Activated CD4-positive, alpha-beta T cell treated with anti-CD3 and anti-CD28 coated beads, Interleukin-2, amount 50 U/mL, for 24 hours (primary cell): ENCODE measurements at regions not wholly inside any gene's neighbourhood (a gene's known extent, or its start where the extent isn't known, plus 50 kb on each side); places are given as distances from the start of the nearest gene placed in this dataset.

Source experiments
- DNase-seq, 2 donors: peaks; one replicate each; pipeline ENCODE4 v3.0.0-alpha.2; 2020; ENCODE audit warnings: low read depth in 1 of 2, low spot score in 1 of 2

DNA sequence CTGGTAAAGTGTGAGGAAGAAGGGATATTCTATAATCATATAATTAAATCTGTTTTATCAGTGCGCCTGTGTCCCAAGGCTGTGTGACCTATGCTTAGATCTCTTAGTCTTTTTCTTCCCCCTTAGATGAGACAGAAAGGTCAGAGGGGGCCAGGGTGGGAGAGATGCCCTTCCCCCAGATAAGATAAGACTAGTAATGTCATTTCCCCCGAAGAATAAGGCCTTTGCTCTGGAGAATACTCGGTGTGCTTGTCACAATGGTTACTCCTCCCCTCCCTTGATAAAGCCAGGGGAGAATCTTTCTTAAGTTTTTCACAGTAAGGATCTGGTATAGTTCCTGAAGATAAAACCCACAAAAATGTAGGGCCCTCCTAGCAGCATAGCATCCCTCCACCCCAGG, 1041.8 kb downstream of the SORCS3 start:
- DNase-seq = no peak

DNA sequence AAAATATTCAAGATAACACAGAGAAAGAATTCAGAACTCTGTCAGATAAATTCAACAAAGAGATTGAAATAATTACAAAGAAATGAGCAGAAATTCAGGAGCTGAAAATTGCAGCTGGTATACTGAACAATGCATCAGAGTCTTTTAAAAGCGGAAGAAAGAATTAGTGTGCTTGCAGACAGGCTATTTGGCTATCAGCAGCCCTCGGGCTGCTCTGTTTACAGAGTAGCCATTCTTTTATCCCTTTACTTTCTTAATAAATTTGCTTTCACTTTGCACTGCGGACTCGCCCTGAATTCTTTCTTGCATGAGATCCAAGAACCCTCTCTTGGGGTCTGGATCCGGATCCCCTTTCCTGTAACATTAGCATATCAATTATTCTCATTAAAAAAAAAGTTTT, 1040.0 kb downstream of the SORCS3 start:
- DNase-seq = no peak

DNA sequence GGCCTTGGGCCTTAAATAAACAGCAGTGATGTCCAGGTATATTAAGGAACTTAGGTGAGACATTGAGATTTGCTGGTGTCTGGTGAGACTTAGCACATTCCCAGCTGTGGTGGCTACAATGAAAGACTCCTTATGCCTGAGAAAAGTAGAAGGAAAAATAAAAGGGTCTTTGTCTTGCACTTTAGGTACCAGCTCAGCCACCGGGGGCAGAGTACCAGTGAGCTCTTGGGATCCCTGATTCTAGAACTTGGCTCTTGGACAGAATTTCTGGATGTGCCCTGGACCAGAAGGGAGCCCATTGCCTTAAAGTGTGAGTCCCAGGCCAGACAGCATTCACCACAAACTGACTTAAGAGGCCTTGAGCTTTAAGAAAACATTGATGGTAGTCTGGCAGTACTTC, 1038.7 kb downstream of the SORCS3 start:
- no peak for DNase-seq

DNA sequence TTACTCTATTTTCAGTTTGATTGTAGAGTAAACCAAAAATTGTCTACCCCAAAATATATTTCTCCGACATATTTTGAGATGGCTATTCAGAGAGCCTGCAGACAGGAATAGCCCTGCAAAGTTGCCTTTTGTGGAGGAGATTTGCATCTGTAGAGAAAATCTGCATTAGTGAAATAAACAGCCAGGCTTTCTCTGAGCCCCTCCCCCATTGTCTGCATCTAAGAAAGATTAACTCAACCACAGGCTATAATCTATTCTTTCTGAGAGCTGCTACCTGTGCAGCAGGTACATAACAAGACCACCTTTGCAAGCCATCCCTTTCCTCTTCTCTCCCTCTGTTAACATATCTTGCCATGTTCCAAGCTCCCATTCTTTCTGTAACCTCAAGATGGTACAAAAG, 1034.2 kb downstream of the SORCS3 start:
- DNase-seq = no peak

DNA sequence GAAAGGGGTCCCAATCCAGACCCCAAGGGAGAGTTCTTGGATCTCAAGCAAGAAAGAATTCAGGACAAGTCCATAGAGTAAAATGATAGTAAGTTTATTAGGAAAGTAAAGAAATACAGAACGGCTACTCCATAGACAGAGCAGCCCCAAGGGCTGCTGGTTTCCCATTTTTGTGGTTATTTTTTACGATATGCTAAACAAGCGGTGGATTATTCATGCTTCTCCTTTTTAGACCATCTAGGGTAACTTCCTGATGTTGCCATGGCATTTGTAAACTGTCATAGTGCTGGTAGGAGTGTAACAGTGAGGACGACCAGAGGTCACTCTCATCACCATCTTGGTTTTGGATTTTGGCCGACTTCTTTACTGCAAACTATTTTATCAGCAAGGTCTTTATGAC, 1033.4 kb downstream of the SORCS3 start:
- no peak for DNase-seq

DNA sequence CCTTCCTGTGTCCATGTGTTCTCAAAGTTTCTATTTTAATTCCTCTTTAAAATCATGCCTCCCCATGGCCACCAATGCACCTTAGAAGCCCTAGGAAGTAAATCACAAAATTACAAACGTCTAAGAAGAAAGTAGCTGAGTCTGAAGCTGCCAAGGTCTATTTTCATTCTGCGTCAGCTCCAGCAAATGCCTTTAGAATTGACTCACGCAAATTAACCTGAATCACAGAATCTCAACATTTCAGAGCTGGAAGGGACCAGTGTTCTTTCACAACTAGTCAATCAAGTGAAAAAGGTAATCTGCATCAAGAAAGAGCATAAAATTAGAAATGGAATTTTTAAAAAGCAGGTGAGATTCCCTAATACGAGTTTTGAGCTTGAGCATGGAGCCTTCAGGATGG, 1017.6 kb downstream of the SORCS3 start:
- DNase-seq = no peak

DNA sequence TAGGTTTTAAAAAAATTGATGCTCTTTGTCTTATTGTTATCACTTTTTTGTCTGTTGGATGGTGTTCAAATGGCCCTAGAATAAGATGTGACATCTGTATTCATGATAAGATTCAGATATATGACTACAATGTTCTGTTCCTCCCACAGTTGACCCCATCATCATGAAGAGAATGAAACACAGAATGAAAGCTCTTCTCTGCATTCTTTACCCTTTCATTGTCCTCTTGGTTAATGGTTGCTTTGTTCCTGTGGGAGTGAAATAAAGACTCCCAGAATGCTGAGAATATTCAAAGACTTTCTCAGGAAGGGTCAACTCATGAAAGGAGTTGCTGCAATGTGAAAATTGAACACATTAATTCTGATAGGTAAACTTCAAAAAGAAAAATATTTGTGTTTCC, 1015.8 kb downstream of the SORCS3 start:
- DNase-seq = no peak

DNA sequence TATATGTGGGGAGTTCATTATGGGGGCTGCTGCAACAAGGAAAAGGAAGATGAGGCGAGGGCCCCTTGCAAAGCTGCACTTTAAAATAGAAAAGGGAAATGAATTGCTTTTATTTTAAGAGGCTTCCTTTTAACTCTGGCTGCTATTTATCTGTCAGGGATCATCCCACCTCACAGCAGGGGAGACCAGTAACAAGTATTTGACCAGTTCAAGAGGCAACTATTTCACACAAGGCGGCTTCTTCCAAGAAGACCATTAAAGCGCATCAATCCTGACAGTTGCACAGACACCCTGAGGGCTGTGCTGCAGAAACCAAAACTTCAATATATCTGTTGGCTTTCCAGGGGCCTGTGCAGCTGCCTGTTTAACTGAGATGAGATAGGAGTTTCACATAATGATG, 1009.2 kb downstream of the SORCS3 start:
- DNase-seq = no peak

DNA sequence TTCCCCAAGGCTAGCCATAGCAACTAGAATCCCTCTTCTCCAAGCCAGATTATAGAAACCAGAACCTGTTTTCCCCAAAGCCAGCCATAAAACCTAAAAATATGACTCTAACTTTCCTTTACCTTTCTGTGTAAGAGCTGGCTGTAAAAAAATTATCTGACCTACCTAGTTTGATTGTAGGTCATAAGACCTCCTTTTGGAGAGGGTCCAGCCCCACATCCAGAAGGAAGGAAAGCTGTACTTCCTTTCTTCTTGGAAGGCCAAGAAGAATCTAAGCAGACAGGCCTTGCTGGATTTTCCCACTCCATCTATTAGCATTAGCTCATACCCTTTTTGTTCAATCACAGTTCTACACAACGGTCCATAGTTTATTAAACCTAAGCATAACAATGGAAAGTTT, 1006.3 kb downstream of the SORCS3 start:
- no peak for DNase-seq

DNA sequence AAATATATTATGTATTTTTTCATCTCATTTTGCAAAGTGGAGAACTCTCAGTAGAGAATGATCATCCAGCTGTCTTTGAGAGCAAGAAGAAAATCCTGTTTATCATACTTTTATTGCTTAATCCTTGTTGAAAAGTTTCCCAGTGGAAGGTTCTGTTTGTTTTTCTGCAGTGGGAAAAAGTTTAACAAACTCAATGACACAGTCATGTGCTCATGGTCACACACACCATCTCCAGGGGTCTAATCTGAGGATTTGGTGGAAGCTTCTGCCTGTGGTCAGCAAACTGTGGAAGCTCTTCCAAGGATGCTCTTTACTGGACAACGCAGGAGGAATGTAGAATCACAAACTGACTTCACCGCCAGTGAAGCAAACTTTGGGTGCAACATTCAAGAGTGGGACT, 1003.9 kb downstream of the SORCS3 start:
- DNase-seq = no peak

DNA sequence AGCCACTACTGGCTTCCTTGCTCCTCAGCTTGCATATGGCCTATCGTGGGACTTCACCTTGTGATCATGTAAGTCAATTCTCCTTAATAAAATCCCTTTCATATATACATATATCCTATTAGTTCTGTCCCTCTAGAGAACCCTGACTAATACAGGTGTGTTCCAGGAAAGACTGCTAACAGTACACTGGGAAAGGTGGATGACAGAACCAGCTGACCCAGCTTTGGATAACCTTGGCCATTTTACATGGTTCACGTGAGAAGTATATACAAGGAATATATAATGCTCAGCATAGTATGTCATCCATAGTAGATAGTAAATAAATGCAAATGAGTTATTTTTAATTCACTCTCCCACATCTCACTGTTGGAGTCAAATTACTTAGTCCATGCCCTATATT, 1003.5 kb downstream of the SORCS3 start:
- DNase-seq = no peak

DNA sequence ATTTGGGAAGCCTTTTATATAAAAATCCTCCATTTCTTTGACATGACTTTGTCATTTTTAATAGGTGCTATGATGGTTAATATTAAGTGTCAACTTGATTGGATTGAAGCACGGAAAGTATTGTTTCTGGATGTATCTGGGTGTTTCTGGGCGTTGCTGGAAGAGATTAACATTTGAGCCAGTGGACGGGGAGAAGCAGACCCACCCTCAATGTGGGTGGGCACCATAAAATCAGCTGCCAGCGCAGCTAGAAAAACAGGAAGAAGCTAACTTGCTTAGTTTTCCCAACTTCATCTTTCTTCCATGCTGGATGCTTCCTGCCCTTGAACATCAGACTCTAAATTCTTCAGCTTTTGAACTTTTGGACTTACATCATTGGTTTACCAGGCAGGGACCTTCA, 1003.0 kb downstream of the SORCS3 start:
- no peak for DNase-seq

DNA sequence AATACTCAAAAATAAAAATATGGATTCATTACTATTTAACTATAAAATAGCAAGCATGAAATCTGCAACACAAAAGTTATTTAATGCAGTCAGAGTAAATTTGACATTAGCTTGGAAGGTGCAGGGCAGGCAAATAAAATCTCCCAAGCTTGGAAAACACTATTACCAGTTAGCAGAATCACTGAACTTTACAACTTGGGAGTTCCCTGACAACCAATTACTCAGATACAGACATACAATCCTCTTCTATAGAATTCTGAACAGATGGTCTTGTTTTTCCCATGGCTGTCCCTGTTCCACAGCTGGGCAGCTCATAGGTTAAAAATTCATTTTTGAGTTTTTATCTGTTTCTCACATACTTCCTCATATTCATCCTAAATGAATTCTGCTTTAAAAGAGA, 1002.6 kb downstream of the SORCS3 start:
- DNase-seq = no peak

DNA sequence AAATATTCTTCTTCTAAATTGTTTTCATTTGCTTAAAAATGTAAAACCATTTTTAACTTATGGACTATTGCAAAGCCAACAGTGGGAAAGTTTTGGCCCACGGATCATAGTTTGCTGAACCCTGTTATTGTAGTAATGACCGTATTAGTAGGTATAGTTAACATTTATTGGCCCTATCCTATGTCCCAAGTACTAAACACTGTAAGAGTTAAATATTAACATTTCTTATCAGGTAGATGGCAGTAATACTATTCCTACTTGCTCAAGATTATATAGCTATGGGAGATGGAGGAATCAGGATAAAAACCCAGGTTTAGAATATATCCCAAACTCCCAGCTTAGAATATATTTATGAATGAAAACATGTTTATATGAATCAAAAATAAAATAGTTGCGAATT, 993.2 kb downstream of the SORCS3 start:
- no peak for DNase-seq

DNA sequence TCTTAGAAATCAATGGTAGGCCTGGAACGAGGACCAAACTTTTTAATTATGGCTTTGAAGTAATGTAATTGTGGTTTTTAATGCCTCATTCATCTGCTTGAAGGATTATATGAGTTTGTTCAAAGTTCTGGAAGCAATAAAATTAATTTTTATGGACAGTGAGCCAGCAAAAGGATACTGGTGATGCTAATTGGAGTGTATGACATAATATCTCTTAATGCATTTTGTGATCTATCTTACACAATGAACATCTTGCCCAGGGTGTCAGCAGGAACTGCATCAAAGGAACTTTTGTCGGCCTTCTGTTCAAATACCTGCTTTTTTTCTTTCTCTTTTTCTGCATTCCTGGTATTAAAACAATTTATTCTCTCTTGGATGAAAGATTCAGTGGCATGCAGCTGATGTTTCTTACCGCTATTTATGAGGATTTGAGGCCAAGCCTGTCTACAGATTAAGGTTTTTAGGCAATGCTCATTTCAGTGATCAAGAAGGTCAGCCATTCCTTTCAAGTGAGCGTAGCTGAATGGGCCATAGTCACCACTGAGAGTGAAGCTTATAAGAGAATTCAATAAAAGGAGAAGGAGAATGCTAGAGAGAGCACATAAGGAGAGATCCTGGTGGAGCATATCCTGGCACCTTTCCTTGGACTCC, 974.8 kb downstream of the SORCS3 start:
- no peak for DNase-seq

DNA sequence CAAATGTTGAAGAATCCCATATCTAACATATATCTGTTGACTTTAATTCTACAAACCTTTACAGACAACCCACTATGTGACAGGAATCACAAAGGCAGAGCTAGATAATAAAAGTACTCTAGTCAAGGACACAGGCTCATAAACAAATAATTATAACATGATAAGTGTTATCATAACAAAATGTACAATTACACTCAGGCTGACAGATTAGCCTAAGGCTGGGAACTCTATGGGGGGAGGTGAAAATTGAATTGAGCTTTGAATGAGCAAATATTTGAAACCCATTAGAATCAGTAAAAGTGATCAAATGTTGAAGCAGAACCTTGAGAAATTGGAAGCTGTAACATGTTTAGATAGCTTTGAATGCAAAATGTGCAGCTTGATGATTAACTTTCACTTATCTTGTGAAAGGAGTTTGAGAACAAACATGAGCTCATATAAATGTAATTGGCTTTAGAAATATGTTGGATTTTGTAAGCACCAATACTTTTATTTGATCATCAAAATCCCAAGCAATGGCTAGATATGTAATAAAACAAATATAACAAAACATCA, 970.2 kb downstream of the SORCS3 start:
- no peak for DNase-seq

DNA sequence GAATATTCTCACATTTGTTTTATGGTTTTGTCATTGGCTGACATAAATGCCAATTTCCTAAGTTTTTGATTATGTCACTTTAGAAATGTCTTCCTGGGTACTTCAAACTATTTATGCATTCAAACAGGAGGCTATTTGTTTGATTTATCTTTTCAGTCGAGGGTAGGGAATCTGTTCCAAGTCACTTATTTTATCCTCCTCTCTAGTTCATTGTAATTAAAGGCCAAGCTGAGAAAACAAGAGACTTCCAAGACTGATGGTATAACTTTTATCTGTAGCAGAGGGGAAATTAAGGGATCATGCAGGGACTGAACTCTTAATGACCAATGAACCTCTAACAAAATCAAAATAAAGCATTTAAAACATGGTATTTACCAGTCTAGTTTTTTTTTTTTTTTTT, 968.4 kb downstream of the SORCS3 start:
- no peak for DNase-seq

DNA sequence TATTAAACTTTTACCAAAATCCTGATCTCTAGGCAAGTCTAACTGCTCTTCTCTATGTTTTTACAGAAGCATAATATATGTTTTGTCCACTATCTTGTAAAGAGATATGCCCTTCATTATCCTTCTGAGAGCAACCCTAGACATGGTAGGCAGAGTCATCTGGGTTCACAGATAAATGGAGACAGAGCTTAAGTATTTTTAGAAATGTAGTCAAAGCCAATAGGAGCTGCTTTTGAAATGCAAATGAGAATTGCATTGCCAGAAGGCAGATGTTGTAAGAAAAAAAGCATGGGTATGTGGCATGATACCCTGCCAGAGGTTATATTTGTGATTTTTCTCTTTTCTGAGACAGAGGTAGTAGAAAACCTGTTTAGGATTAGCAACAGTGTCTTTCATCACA, 964.8 kb downstream of the SORCS3 start:
- DNase-seq = no peak

DNA sequence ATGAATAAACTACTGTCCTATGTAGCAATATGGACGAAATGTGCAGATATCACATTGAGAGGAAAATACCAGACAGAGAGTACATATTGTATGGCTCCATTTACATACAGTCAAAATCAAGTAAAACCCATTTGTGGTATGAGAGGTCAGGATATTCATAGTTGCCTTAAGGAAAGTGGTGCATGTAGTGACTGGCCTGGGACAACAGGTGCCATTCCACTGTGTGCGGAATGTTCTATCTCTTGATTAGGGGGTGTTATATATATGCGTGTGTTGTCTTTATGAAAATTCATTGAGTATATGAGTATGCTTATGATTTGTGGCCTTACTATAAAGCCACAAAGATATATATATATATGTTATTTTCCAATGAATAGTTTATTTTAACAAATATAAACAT, 964.0 kb downstream of the SORCS3 start:
- DNase-seq = no peak

DNA sequence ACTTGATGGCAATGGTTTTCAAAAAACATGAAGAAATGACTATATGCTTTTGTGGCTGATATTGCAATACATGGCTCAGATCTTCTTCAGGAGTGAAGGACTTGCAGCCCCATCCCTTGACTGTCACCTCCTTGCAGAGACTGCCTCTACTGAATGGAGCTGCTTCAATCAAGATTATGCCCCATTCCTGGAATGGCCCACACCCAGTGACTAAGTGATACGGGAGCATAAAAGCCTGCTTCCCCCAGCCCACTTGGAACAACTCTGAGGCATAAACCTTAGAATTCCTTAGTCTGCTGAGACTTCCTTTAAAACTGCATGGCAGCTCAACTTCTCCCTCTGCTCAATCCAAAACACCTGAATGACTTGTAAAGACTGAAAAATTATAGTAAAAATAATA, 957.1 kb downstream of the SORCS3 start:
- DNase-seq = no peak

DNA sequence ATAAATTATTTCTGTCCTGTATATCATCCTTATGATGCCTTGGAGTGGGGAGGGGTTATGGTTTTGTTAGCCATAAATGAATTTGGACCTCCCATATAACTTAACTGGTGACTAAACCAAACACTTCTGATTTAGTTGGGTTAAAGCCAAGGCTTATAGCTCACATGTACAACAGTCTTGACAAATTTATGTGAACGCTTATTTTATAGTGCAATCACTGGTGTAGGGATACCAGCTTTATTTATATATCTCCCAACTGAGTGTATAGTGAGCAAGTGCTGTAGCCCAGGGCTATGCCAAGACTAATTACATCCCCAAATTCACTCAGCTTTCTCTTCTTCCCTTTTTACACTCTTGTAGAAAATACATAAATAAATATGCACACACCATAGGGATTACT, 956.2 kb downstream of the SORCS3 start:
- no peak for DNase-seq

DNA sequence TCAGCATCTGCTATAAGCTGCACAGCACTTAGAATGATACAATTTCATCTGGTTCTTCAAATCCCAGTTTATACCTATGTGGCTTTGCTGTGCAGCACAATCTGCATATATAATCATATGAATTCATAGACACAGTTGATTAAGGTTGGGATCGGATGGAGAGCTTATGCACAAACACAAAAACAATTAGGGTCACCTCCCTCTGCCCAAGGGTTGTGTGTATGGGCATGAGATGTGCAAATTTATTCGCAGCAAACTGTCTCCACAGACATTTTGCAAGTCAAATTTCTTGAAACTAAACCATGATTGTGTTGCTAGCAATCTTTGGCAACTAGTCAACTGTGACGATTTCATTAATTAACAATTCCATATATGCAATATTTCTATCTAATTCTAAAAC, 955.7 kb downstream of the SORCS3 start:
- DNase-seq = no peak

DNA sequence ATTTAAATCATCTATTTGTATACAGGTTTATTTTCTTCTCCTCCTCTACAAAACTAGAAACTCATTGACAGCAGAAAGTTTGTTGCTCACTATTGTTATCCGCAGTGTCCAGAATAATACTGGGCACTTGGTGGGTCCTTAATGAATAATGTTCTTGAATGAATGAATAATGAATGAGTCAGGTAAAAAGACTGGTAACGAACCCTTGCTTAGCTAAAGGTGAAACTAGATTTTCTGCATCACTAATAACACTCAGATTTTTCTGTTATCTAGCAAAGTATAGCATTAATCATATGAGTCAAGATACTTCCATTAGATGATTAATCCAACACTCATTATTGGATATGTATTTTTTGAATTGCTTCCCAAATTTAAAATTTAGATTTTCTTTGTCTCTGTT, 953.2 kb downstream of the SORCS3 start:
- no peak for DNase-seq

DNA sequence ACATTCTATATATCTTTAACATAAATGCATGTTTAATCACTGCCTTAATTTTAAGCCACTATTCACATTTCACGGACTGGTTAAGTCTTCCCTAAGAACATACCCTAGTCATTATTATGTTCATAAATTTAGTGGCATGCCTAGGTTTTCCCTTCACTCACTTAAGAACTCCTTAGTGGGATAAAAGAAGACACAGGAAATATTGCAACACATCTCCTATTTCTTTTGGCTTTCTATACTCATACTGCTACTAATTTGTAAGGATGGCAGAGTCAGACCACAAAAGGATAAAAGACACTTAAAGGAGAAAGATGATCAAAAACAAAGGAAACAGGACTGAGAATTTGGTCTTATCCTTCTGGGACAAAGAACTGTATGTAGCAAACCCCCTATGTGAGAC, 951.4 kb downstream of the SORCS3 start:
- DNase-seq = no peak
